HG03060 (cell line): ENCODE measurements at regions not wholly inside any gene's neighbourhood (a gene's known extent, or its start where the extent isn't known, plus 50 kb on each side); places are given as distances from the start of the nearest gene placed in this dataset.
A peak's percentile ranks its signal among the peaks of the same experiment; 100 is the strongest.
"Not testable (repeated sequence)": the region's sequence is repeated elsewhere in the genome, so short reads cannot be mapped to it uniquely, and the experiment has no call there.

Experiments
- ATAC-seq: cut with Tn5 transposase; IDR thresholded peaks from one replicate; pipeline ENCODE4 v1.9.1; 2021; ENCODE audit warnings: low read depth, moderate number of reproducible peaks; ENCODE audit not compliant: unreplicated experiment

DNA sequence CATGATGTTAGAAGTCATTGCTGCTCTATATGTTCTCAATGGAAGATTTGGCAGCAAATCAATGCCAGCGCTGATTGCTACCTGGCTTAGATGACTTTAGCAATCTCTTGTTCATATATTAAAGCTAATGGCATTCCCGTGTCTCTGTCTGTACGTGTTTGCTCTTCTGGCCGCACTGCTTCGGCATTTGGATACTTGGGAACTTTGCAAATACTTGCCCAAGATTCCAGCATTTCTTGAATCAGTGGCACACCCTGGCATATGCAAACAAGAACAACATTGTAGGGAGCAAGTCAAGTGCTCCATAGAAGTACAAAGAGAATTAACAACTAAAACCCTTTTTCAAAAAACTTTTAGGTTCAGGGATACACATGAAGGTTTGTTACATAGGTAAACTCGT lies 128.9 kb upstream of the TMEM164 start:
- ATAC-seq = no peak

- ATAC-seq = no peak
Measured at GRCh38 chrX:109874548-109874947, 128.4 kb upstream of the TMEM164 start.

DNA sequence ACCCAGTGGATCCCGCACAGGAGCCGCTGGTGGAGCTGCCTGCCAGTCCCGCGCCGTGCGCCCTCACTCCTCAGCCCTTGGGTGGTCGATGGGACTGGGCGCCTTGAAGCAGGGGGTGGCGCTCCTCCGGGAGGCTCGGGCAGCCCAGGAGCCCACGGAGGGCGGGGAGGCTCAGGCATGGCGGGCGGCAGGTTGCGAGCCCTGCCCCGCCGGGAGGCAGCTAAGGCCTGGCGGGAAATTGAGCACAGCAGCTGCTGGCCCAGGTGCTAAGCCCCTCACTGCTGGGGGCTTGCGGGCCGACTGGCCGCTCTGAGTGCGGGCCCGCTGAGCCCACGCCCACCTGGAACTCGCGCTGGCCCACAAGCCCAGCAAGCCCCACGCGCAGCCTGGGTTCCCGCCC lies 127.1 kb upstream of the TMEM164 start:
- ATAC-seq = no peak

GRCh38 chrX:109878236-109878635 lies 124.7 kb upstream of the TMEM164 start:
- ATAC-seq = no peak

- ATAC-seq = no peak
Measured at GRCh38 chrX:109879991-109880390, 122.9 kb upstream of the TMEM164 start.

GRCh38 chrX:109880629-109881028 lies 122.3 kb upstream of the TMEM164 start:
- peak; percentile 79 for ATAC-seq

DNA sequence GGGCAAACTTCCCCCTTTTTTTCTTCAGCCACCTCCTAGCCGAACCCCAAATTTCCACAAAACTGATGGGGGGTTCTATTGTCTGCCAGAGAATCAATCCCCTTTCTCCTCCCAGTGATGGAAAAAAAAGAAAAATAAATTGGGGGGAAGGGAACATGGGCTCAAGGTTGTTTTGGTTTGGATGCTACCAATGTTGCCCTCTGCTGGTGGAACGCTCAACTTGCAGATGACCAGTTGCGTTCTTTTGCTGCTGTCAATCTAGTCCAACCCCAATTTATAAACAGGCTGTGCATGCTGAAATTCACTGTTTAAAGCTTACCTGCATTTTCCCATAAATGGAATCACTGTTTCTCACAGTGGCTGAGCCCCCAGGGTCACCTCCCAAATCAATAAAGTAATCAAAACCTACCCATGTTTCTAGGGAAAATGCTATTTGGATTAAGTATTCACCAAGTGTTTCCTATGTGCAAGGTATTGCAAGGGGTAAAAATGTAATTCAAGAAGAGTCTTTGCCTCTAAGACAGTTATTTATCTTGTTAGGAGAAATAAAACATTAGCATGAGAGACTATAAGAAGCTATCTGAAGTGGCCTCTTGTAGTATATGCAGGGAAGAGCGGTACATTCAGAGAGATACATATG lies 116.7 kb upstream of the TMEM164 start:
- ATAC-seq = no peak

DNA sequence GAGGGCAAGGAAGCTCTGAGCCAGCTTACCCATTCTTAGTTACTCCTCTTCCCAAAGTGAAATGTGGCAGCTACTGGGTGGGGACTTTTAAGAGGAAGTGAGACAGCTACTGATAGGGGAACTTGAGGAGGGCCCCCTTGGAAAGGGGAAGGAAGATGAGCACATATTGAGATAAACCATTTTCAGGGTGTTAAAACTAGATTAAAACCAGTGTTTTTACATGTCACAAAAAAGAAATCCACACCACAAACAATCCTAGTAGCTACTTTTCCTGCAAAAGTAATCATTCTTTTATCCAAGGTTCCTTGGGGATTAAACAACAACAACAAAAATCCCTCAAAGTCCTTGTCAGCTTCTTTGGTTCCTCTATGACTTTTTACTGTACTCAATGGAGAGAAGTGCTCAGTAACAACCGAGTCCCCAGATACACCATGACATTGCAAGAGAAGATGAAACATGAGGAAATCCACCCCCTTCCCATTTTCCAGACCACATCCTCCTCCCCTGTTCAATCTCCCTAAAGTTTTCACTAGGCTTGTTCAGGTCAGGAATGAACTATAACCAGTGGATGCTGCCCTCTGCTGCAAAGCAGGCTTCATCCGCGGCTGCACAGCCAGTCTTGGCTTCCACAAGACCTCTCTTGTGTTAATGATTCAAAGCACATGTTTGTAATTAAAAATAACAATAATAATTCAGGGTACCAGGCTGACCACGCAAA lies 113.5 kb upstream of the TMEM164 start:
- ATAC-seq = no peak

DNA sequence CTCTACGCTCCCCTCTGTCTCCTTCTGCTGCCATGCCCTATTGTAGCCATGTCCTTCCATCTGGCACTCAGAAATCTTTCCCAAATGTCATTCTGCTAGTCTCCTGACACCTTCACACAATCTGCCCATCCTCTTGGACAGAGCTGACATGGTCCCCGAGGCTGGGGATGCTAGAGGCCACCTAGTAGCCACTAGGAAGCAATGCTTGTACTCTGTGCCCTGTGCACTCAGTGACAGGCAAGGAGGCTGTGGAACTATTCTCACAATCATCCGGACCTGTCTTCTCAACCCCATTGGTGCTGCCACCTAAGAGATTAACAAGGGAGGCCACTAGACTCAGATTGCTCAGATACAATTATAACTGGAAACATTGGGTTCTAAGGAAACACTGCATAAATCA lies 112.6 kb upstream of the TMEM164 start:
- ATAC-seq = no peak

DNA sequence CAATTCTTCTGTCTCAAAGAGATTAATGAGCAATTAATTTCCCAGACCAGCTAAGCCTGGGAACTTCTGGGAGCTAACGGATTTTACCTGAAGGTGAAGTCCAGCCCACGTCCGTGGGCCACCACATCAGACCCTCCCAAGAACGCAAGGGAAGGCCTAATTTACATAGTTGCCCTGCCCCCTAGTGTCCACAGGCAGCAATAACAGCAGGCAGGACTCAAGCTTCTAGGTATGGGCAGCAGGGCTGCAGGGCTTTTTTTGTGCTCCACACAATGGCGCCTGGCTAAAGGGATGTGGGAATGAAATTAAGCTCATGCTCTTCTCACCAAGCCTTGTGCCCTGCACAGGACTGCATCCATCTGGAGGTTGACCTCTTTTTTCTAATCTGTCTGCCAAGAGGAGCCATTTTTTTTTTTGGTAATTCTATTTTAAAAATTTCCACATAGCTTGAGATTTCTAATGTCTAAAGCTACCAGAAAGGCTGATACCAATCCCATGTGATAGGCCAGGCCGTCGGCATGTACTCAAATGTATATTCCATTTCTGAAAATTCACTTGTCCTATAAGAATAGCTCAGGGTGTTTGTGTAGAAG lies 111.9 kb upstream of the TMEM164 start:
- no peak for ATAC-seq

- not testable (repeated sequence) for ATAC-seq
Measured at GRCh38 chrX:109896024-109896423, 106.9 kb upstream of the TMEM164 start.

- no peak for ATAC-seq
Measured at GRCh38 chrX:109902665-109903064, 100.2 kb upstream of the TMEM164 start.

DNA sequence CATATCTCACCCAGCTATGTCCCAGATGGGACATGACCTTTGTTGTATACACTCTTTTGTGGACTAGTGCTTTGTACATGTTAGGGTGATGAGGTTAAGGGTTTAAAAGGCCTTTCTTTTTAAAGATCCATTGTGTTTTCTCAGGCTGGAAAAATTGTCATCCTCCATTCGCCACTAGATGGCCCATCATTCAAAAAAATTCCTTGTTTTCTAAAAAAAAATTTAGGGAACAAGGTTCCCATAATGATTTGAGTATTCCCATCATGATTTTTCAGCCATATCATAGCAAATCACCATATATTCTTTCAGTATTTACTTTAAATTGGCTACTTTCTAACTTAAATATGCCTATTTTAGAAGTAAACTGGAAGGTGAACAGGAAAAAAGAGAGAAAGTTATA lies 91.9 kb upstream of the TMEM164 start:
- no peak for ATAC-seq

- not testable (repeated sequence) for ATAC-seq
Measured at GRCh38 chrX:109912993-109913392, 89.9 kb upstream of the TMEM164 start.

DNA sequence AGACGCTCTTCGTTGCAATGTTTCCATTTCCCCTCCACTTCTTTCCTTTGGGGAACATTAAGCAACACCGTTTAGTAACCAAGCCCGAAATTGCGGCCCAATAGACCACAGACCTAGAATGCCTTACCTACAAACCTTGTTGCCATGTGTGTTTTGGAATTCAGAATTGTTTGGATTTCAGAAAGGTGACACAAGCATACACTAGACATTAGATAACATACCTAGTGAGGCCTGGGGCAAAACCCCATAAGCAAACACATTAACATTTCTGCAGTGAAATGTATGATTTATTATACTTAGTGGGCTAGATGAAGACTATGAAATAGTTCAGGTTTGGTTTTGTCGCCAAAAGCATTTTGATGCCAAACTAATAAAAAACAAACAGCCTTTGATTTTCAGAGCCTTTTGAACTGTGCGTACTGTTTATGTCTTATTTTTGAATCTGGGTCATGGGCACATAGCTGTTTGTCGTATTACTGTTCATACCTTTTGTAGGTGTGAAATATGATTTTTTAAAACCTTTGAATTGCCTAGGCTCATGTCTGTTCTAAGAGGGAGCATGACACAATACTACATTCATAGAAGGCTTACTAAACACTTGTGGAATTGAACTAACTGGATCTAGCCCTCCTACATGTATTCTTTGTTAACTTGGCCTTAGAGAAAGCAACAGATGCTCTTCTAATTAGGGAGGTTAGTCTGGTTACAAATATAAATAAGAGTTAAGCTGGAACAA lies 88.6 kb upstream of the TMEM164 start:
- ATAC-seq = no peak

DNA sequence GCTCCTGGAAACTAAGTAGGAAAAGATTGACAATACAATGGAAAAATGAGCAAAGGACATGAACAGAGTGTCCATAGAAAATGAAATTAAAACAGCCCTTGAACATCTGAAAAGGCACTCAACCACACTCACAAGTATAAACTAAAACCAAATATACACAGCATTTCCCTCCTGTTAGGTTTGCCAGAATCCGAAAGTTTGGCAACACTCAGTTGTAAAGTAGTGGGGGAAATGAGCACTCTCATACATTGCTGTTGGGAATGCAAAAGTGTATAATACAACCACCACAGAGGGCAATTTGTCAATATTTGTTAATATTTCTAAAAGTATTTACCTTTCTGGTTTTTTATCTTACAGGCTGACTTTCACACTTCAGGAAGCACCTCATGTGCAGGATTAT lies 84.2 kb upstream of the TMEM164 start:
- ATAC-seq = no peak

DNA sequence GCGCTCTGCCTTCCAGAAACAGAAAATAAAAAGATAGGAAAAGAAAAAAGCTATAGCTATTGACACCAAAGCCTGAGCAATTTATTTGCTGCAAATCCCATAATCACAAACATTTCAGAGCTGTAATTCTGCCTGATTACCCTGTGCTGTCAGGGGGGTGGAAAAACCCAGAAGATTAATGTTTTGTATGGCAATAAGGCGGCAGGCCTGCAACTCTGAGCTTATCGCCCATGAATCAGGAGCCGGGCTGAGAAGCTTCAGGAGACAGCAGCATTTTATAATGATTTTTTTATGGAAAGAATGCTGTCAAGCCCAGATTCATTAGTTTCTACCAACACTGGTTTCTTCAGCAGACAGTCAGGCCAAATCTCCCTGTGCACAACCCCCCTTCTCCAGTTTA lies 82.6 kb upstream of the TMEM164 start:
- no peak for ATAC-seq

- no peak for ATAC-seq
Measured at GRCh38 chrX:109920868-109921267, 82.0 kb upstream of the TMEM164 start.

- no peak for ATAC-seq
Measured at GRCh38 chrX:109922190-109922589, 80.7 kb upstream of the TMEM164 start.

DNA sequence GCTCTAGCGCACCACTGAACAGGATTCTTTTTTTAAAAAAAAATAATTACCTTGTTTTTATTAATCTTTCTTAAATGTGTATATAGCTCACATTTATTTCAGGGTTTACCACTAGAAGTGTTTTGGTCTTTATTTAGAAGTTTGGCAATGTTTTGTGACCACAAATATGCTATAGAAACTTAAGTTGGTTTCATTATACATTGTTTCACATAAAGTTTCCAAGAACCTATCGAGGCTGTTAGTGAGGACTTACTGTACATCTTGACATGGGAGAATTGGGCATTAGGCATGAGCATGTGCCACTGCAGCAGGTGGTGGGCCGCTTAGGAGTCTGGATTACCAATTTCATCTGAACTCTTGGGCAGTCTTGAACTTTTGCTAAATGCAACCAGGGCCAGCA lies 77.9 kb upstream of the TMEM164 start:
- not testable (repeated sequence) for ATAC-seq

DNA sequence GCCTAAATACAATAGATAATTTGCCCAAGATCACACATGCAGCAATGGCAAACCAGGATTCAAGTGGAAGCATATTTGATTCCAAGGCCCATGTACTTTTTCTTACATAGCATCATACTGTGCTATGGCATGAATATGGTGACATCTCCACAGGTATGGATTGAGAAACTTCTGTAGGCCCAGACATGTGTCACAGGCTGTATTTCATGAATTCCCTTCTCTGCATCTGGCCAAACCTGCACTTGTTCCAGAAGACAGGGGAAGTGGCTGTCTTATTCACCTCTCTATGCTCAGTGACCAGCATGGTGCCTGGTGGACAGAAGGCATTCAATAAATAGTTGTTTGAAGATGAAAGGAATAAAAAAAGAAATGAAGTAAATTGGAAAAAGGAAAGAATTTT lies 77.3 kb upstream of the TMEM164 start:
- no peak for ATAC-seq
